ENCODE measurements at regions not wholly inside any gene's neighbourhood (a gene's known extent, or its start where the extent isn't known, plus 50 kb on each side); places are given as distances from the start of the nearest gene placed in this dataset.

- no peak for DNase-seq (ENCODE audit: low read depth in 2 of 2)
- H3K4me3 ChIP-seq (replicated peaks in 1 of 2; ENCODE audit: low read depth in 2 of 2, low read length in 2 of 2) = no peak overlapping the region
- no peak for TF ChIP-seq CTCF (IDR thresholded peaks at IDR 0.05; ENCODE audit: low read depth, low read length)
Observed at GRCh38 chr2:128695646-128696220, 377.1 kb upstream of the HS6ST1 start.

GRCh38 chr2:128696421-128696820 is 377.8 kb upstream of the HS6ST1 start:
- TF ChIP-seq CTCF (IDR thresholded peaks at IDR 0.05; ENCODE audit: low read depth, low read length) = no peak
- no peak for DNase-seq (ENCODE audit: low read depth in 2 of 2)
- no peak overlapping the region for H3K4me3 ChIP-seq (replicated peaks in 1 of 2; ENCODE audit: low read depth in 2 of 2, low read length in 2 of 2)

- TF ChIP-seq CTCF (IDR thresholded peaks at IDR 0.05; ENCODE audit: low read depth, low read length) = no peak
- no peak overlapping the region for H3K4me3 ChIP-seq (replicated peaks in 1 of 2; ENCODE audit: low read depth in 2 of 2, low read length in 2 of 2)
Observed at GRCh38 chr2:128701418-128701817, 382.8 kb upstream of the HS6ST1 start.

GRCh38 chr2:128702616-128703015 is 383.9 kb upstream of the HS6ST1 start:
- H3K4me3 ChIP-seq (replicated peaks in 1 of 2; ENCODE audit: low read depth in 2 of 2, low read length in 2 of 2) = no peak overlapping the region
- DNase-seq (ENCODE audit: low read depth in 2 of 2) = no peak
- no peak for TF ChIP-seq CTCF (IDR thresholded peaks at IDR 0.05; ENCODE audit: low read depth, low read length)

More at GRCh38 chr2:128701418-128701817, 382.8 kb upstream of the HS6ST1 start:
- no peak for DNase-seq (ENCODE audit: low read depth in 2 of 2)

GRCh38 chr2:128708106-128708816 is 389.6 kb upstream of the HS6ST1 start:
- DNase-seq (ENCODE audit: low read depth in 2 of 2) = no peak
- no peak overlapping the region for H3K4me3 ChIP-seq (replicated peaks in 1 of 2; ENCODE audit: low read depth in 2 of 2, low read length in 2 of 2)
- TF ChIP-seq CTCF (IDR thresholded peaks at IDR 0.05; ENCODE audit: low read depth, low read length) = no peak

GRCh38 chr2:128710242-128710641 is 391.6 kb upstream of the HS6ST1 start:
- H3K4me3 ChIP-seq (replicated peaks in 1 of 2; ENCODE audit: low read depth in 2 of 2, low read length in 2 of 2) = no peak overlapping the region
- no peak for DNase-seq (ENCODE audit: low read depth in 2 of 2)
- no peak for TF ChIP-seq CTCF (IDR thresholded peaks at IDR 0.05; ENCODE audit: low read depth, low read length)
